H1 (cell line): ENCODE measurements at regions not wholly inside any gene's neighbourhood (a gene's known extent, or its start where the extent isn't known, plus 50 kb on each side); places are given as distances from the start of the nearest gene placed in this dataset.

Experiments used
- CTCF ChIA-PET: fragments of 300-600 bp; sonication (Branson Sonifier 250); formaldehyde crosslinking; loops from one replicate; lab custom pipeline; 2021; ENCODE audit not compliant: partially characterized antibody; lab: Charles Lee
- POLR2A ChIA-PET: fragments of 300-600 bp; sonication (Branson Sonifier 250); formaldehyde crosslinking; loops from one replicate; lab custom pipeline; 2021; ENCODE audit warnings: inconsistent platforms; ENCODE audit not compliant: partially characterized antibody; lab: Charles Lee
- DNase-seq, 2 experiments: peaks; one replicate each; pipeline versions ENCODE4 v3.0.0 to v3.0.0-alpha.2; 2010 to 2022; ENCODE audit warnings: low spot score in 2 of 2, low read depth in 1 of 2, mixed read lengths in 1 of 2
- FAIRE-seq: peaks from 2 replicates; lab custom pipeline; 2011; peaks lifted over from hg19 to GRCh38; lab: Jason Lieb, UNC
- H2AFZ ChIP-seq: 2 replicates; pipeline ENCODE4 v1.8.1; 2012; ENCODE audit warnings: low read length, inconsistent platforms
- H2AK5ac ChIP-seq: 2 replicates; pipeline ENCODE4 v1.6.1; 2013; ENCODE audit warnings: low read depth, low read length
- H2BK120ac ChIP-seq: replicated peaks from 2 replicates; pipeline ENCODE3; 2013; ENCODE audit warnings: low read depth, low read length, inconsistent platforms
- H2BK12ac ChIP-seq: 2 replicates; pipeline ENCODE4 v1.6.1; 2013; ENCODE audit warnings: low read depth, low read length
- H2BK15ac ChIP-seq: 2 replicates; pipeline ENCODE4 v1.6.1; 2013; ENCODE audit warnings: low read length
- H2BK20ac ChIP-seq: 2 replicates; pipeline ENCODE4 v1.6.1; 2013; ENCODE audit warnings: low read length
- H2BK5ac ChIP-seq: 2 replicates; pipeline ENCODE4 v1.6.1; 2013; ENCODE audit warnings: low read depth, low read length
- H3K14ac ChIP-seq: 2 replicates; pipeline ENCODE4 v1.6.1; 2013; ENCODE audit warnings: inconsistent platforms; ENCODE audit not compliant: insufficient read length
- H3K18ac ChIP-seq: 2 replicates; pipeline ENCODE4 v1.6.1; 2013; ENCODE audit warnings: low read length; ENCODE audit errors: extremely low read depth
- H3K23ac ChIP-seq: 2 replicates; pipeline ENCODE4 v1.6.1; 2013; ENCODE audit warnings: inconsistent platforms; ENCODE audit not compliant: insufficient read length
- H3K23me2 ChIP-seq: 2 replicates; pipeline ENCODE4 v1.6.1; 2013; ENCODE audit warnings: low read depth, low read length
- H3K27ac ChIP-seq: 2 replicates; pipeline ENCODE4 v1.6.1; 2011; ENCODE audit warnings: low read depth, low read length, inconsistent platforms
- H3K27me3 ChIP-seq, 4 experiments: replicated peaks in 1 of 4; 1 replicate in 1 of 4; 2 replicates in 3 of 4; pipeline versions ENCODE4 v1.6.1 to v1.8.1; 2011 to 2013; ENCODE audit warnings: low read length in 3 of 4, mild to moderate bottlenecking in 3 of 4, inconsistent platforms in 2 of 4, mixed read lengths in 2 of 4, moderate library complexity in 1 of 4; ENCODE audit not compliant: control insufficient read depth in 3 of 4, insufficient read depth in 3 of 4; ENCODE audit errors: extremely low read depth in 1 of 4
- H3K36me3 ChIP-seq, 4 experiments: 2 replicates each; pipeline versions ENCODE4 v1.6.1 to v1.8.1; 2011 to 2013; ENCODE audit warnings: mild to moderate bottlenecking in 4 of 4, low read length in 3 of 4, moderate library complexity in 2 of 4, control low read depth in 1 of 4, inconsistent platforms in 1 of 4; ENCODE audit not compliant: insufficient read depth in 4 of 4, control insufficient read depth in 2 of 4
- H3K4ac ChIP-seq: replicated peaks from 2 replicates; pipeline ENCODE3; 2013; ENCODE audit warnings: low read length, low read depth, mixed read lengths, inconsistent platforms; ENCODE audit not compliant: insufficient read length
- H3K4me1 ChIP-seq, 4 experiments: replicated peaks in 1 of 4; 1 replicate in 1 of 4; 2 replicates in 3 of 4; pipeline versions ENCODE4 v1.6.1 to v1.8.1; 2011 to 2013; ENCODE audit warnings: low read length in 3 of 4, inconsistent platforms in 2 of 4, mixed read lengths in 1 of 4; ENCODE audit not compliant: insufficient read depth in 4 of 4, control insufficient read depth in 3 of 4
- H3K4me2 ChIP-seq, 2 experiments: 2 replicates each; pipeline versions ENCODE4 v1.6.1 to v1.8.1; 2011 to 2013; ENCODE audit warnings: low read depth in 2 of 2, low read length in 2 of 2, control low read depth in 1 of 2, inconsistent platforms in 1 of 2, mild to moderate bottlenecking in 1 of 2; ENCODE audit not compliant: insufficient read depth in 1 of 2
- H3K4me3 ChIP-seq, 4 experiments: fragments of 200-600, 300-600 bp in 1 of 4; sonication (generic), shearing (Covaris generic), sonication (Bioruptor Twin) in 1 of 4; 2 replicates each; pipeline versions ENCODE4 v1.5.1 to v1.8.1; 2011 to 2016; ENCODE audit warnings: low read length in 4 of 4, low read depth in 3 of 4, control low read depth in 2 of 4, inconsistent platforms in 2 of 4, mild to moderate bottlenecking in 2 of 4, mixed read lengths in 1 of 4, moderate library complexity in 1 of 4; ENCODE audit not compliant: insufficient read depth in 2 of 4; ENCODE audit errors: extremely low read depth in 1 of 4
- H3K56ac ChIP-seq: replicated peaks from 2 replicates; pipeline ENCODE3; 2013; ENCODE audit warnings: low read depth, mild to moderate bottlenecking, mixed read lengths, low read length, inconsistent platforms; ENCODE audit not compliant: insufficient read length
- H3K79me1 ChIP-seq: 2 replicates; pipeline ENCODE4 v1.6.1; 2013; ENCODE audit warnings: low read depth, low read length, control low read depth
- H3K79me2 ChIP-seq, 2 experiments: 2 replicates each; pipeline versions ENCODE4 v1.6.1 to v1.8.1; 2012 to 2013; ENCODE audit warnings: low read length in 2 of 2, mild to moderate bottlenecking in 2 of 2, inconsistent platforms in 1 of 2; ENCODE audit not compliant: insufficient read depth in 2 of 2, control insufficient read depth in 1 of 2
- H3K9ac ChIP-seq, 4 experiments: replicated peaks in 1 of 4; 1 replicate in 1 of 4; 2 replicates in 3 of 4; pipeline versions ENCODE4 v1.6.1 to v1.8.1; 2011 to 2013; ENCODE audit warnings: low read depth in 3 of 4, low read length in 3 of 4, control low read depth in 2 of 4, mild to moderate bottlenecking in 2 of 4, moderate library complexity in 2 of 4, inconsistent platforms in 1 of 4; ENCODE audit errors: extremely low read depth in 1 of 4
- H3K9me3 ChIP-seq, 2 experiments: 2 replicates each; pipeline versions ENCODE4 v1.6.1 to v1.8.1; 2012 to 2013; ENCODE audit warnings: mild to moderate bottlenecking in 2 of 2, moderate library complexity in 2 of 2, control low read depth in 1 of 2, inconsistent platforms in 1 of 2, low read depth in 1 of 2, low read length in 1 of 2, mixed read lengths in 1 of 2; ENCODE audit not compliant: insufficient read depth in 2 of 2
- H4K20me1 ChIP-seq, 2 experiments: replicated peaks in 1 of 2; 2 replicates each; pipeline versions ENCODE3 to v1.8.1; 2011 to 2013; ENCODE audit warnings: inconsistent platforms in 2 of 2, low read length in 2 of 2, mild to moderate bottlenecking in 1 of 2; ENCODE audit not compliant: insufficient read depth in 2 of 2, control insufficient read depth in 1 of 2
- H4K5ac ChIP-seq: 2 replicates; pipeline ENCODE4 v1.6.1; 2013; ENCODE audit warnings: low read length, low read depth, mixed read lengths, inconsistent platforms; ENCODE audit not compliant: insufficient read length
- H4K8ac ChIP-seq: 2 replicates; pipeline ENCODE4 v1.8.0; 2013; ENCODE audit warnings: mild to moderate bottlenecking, moderate library complexity, low read length, inconsistent platforms; ENCODE audit not compliant: insufficient read depth; ENCODE audit errors: extremely low read depth
- H4K91ac ChIP-seq: replicated peaks from 2 replicates; pipeline ENCODE3; 2013; ENCODE audit warnings: low read length, mixed read lengths, inconsistent platforms; ENCODE audit not compliant: insufficient read length
- FOSL1 ChIP-seq: IDR thresholded peaks from 2 replicates; pipeline ENCODE4 v1.6.1; 2011; ENCODE audit warnings: mild to moderate bottlenecking, low read depth, low read length, moderate library complexity; ENCODE audit not compliant: insufficient read depth
- KDM4A ChIP-seq: IDR thresholded peaks from one replicate; pipeline ENCODE4 v1.7.1; 2012; ENCODE audit warnings: low read depth, mild to moderate bottlenecking, moderate library complexity, low read length, inconsistent platforms; ENCODE audit not compliant: severe bottlenecking
- POLR2AphosphoS5 ChIP-seq: IDR thresholded peaks from 2 replicates; pipeline ENCODE4 v1.6.1; 2011; ENCODE audit warnings: low read depth, low read length
- TAF7 ChIP-seq: optimal IDR thresholded peaks from 2 replicates; pipeline ENCODE3; 2011; ENCODE audit warnings: low read depth, mild to moderate bottlenecking, inconsistent platforms, low read length, moderate library complexity, borderline replicate concordance
- TCF12 ChIP-seq: IDR thresholded peaks from 2 replicates; pipeline ENCODE4 v1.6.1; 2011; ENCODE audit warnings: low read depth, mild to moderate bottlenecking, low read length
- ZNF274 ChIP-seq: IDR thresholded peaks from 2 replicates; pipeline ENCODE4 v1.7.0; 2012; ENCODE audit warnings: low read length, borderline replicate concordance; ENCODE audit errors: extremely low read depth
- TF ChIP-seq, protein P1 (sequence below), 3 experiments: IDR thresholded peaks; 1 replicate in 2 of 3; 2 replicates in 1 of 3; pipeline versions ENCODE4 v1.5.1 to v1.6.1; 2011; ENCODE audit warnings: low read length in 3 of 3, mild to moderate bottlenecking in 3 of 3, inconsistent platforms in 2 of 3, low read depth in 1 of 3, moderate library complexity in 1 of 3; ENCODE audit not compliant: insufficient read depth in 1 of 3; ENCODE audit errors: control extremely low read depth in 1 of 3

DNA sequence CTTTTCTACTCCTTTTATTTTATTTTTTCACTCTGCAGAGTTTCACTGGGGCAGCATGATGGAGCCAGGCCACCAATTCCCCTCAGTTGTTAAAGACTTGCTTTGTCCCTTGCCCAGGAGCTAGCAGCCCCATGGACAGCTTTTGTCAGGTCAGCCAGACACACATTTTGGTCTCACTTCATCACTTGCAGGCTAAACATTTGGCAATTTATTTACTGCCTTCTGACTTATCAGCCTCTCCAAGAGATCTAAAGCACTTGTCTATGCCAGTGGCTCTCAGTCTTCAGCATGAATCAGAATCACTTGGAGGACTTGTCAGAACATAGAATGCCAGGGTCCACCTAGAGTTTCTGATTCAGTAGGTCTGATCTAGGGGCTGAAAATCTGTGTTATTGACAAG lies 66.4 kb upstream of the GDF10 start:
- Histone ChIP-seq H2BK120ac (no peak overlapping the region), H4K20me1 (no peaks in the 10 kb centered on the region), H3K23me2 (no peaks in the 10 kb centered on the region), H3K4me1 (no peaks in the 10 kb centered on the region), H3K79me1 (no peaks in the 10 kb centered on the region), H4K8ac (no peak overlapping the region), H2BK20ac (no peak overlapping the region), H3K9me3 (peaks cover 0 to 3% of the 10 kb centered on the region in 2 experiments; a peak in 2 of 4 replicates), H3K36me3 (no peaks in the 10 kb centered on the region), H2BK15ac (no peak overlapping the region), H3K79me2 (no peaks in the 10 kb centered on the region), H2BK5ac (no peak overlapping the region), H2BK12ac (no peak overlapping the region), H4K91ac (no peak overlapping the region), H3K23ac (no peak overlapping the region), H3K14ac (no peak overlapping the region), H3K4me2 (no peak overlapping the region), H3K27me3 (0 out of 7 replicates have a peak, but pooled peaks cover 0 to 2% (median 0%) of the 10 kb centered on the region in 4 experiments), H3K18ac (no peak overlapping the region), H3K4ac (no peak overlapping the region), H3K9ac (no peak overlapping the region), H2AK5ac (no peak overlapping the region), H2AFZ (no peak overlapping the region), H3K4me3 (no peak overlapping the region), H3K27ac (no peak overlapping the region), H4K5ac (no peak overlapping the region), H3K56ac (no peak overlapping the region)
- no peak for DNase-seq
- ChIA-PET CTCF (interaction anchor here (1.1 kb wide), 1 partner anchor 8 kb away, joined by 4 read pairs; no protein-coding TSS in a partner anchor), POLR2A (no interaction called here)
- no peak for TF ChIP-seq TCF12
- no peak for TF ChIP-seq TAF7
- TF ChIP-seq, protein P1, sequence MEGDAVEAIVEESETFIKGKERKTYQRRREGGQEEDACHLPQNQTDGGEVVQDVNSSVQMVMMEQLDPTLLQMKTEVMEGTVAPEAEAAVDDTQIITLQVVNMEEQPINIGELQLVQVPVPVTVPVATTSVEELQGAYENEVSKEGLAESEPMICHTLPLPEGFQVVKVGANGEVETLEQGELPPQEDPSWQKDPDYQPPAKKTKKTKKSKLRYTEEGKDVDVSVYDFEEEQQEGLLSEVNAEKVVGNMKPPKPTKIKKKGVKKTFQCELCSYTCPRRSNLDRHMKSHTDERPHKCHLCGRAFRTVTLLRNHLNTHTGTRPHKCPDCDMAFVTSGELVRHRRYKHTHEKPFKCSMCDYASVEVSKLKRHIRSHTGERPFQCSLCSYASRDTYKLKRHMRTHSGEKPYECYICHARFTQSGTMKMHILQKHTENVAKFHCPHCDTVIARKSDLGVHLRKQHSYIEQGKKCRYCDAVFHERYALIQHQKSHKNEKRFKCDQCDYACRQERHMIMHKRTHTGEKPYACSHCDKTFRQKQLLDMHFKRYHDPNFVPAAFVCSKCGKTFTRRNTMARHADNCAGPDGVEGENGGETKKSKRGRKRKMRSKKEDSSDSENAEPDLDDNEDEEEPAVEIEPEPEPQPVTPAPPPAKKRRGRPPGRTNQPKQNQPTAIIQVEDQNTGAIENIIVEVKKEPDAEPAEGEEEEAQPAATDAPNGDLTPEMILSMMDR (IDR thresholded peaks at IDR 0.05; ENCODE audit: control extremely low read depth in 1 of 3, insufficient read depth in 1 of 3, low read depth in 1 of 3, low read length in 3 of 3), result no peak
- TF ChIP-seq KDM4A, result no peak
- no peak for TF ChIP-seq ZNF274
- TF ChIP-seq POLR2AphosphoS5, result no peak
- TF ChIP-seq FOSL1, result no peak
- FAIRE-seq, result no peak
